SK-N-SH (cell line): ENCODE measurements at regions not wholly inside any gene's neighbourhood (a gene's known extent, or its start where the extent isn't known, plus 50 kb on each side); places are given as distances from the start of the nearest gene placed in this dataset.

ENCODE experiments used
- RFX5 ChIP-seq: IDR thresholded peaks from 2 replicates; pipeline ENCODE4 v1.6.1; 2012; ENCODE audit warnings: mild to moderate bottlenecking, improper control_type of control experiment, low read length
- USF1 ChIP-seq: IDR thresholded peaks from 2 replicates; pipeline ENCODE4 v1.4.0; 2012; ENCODE audit warnings: low read depth, borderline replicate concordance

GRCh38 chr16:6656760-6657159 is 675.9 kb upstream of the RBFOX1 start:
- TF ChIP-seq RFX5, result no peak
- no peak for TF ChIP-seq USF1
